ENCODE measurements at regions not wholly inside any gene's neighbourhood (a gene's known extent, or its start where the extent isn't known, plus 50 kb on each side); places are given as distances from the start of the nearest gene placed in this dataset.
"Not testable (repeated sequence)": the region's sequence is repeated elsewhere in the genome, so short reads cannot be mapped to it uniquely, and the experiment has no call there.

DNA sequence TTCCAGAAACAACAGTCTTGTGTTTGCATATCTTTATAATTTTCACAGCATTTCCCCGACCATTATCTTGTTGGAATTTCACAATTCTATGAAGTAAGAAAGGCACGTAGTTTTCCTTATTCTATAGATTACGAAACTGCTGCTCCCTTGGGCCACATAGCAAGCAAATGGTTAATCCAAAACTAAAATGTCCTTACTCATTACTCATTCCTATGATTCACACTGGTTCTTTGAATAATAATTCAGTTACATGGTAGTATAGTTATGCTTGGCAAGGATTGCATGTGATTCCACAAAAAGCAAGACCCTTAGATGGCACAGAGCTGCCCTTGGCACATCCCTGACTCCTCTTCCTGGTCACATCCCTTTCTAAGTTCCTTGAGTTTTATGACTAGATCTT is 51.2 kb downstream of the OR13H1 start:
- DNase-seq = no peak

DNA sequence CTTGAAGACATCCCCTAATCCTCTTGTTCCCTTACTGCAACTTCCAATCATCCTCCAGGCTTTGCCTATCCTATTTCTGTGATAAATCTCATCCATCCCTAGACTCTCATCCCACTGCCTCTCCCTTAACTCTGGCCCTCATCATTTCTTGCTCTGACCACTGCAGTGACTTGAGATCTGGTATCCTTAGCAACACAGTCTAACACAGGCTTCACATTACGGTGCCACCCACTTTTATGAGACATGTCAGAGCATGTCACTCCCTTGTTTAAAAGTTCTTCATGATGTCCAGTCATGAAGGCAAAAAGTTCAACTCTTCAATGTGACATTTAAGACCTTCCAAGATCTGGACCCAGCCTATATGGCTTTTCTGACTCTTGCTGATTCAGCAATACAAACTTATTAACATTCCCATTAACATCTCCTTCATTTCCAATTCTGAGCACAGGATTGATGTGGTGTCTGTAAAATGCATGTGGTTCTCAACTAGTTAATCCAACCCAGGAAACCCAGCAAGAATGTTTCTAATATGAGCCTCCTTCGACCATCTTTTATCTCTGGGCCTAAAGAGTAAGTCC is 64.0 kb downstream of the OR13H1 start:
- no peak for DNase-seq

DNA sequence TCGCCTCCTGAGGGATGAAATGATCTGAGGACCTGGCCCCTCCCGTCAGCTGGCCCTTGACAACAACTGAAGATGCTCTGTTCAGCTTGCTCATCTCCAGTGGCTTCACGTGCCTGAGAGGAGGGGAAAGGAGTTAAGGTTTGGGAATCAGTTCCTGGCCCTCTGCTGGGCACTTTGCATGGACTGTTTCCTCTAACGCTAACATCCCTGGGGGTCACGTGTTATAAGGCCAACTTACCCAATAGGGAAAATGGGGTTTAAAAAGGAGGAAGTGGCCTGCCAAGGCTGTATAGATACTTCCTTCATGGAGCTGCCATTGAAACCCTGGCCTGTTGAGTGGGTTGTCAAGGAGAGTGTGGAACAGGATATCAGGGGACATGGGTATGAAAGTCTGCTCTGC is 65.6 kb downstream of the OR13H1 start:
- DNase-seq = no peak

DNA sequence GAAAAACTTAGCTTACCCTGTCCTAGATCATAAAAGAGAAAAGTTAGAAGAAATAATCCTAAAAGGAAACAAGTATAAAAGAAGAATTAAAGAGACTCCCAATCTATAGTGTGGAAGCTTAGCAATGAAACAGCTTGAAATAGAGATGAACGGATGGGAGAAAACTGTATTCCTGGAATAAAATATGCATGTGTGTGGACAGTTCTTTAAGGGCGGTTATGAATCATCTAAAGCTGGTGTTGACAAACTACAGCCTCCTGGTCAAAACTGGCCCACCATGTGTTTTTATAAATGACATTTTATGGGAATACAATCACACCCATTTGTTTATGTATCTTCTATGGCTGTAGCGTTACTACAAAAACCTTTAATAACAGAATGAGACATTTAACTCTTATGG is 69.4 kb downstream of the OR13H1 start:
- DNase-seq = no peak

DNA sequence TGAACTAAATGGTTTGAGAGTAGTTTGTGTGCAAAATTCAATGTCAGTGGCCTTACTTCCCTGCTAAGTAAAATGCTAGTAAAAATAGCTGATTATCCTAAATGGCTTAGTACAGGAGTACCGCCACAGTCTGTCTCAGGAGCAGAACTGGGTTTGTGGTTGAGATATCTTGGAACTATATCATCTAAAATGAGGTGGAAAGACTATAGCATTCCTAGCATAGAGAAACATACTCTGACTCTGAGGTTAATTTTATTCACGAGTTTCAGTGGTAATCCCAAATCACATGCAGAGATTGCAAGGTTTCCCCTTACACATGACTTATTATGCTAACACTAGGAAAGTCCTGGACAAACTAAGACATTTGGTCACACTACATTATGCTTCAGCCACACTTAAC is 70.4 kb downstream of the OR13H1 start:
- no peak for DNase-seq

DNA sequence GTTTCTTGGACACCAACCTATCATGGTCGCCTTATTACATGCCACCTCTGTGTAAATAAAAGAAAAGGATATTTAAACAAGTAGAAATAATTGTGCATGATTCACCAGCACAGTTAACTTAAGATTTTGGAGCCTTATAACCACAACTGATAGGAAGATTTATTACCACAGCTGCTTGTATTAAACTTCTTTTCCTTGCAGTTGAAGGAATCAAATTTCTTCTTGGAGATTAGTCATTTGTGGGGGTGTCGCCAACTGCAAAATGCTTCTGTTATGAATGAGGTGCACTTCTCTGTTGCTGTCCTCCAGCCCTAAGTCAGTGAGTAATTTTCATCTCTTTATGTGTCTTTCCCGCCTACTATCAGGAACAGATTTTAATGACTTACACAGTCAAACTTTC is 73.3 kb downstream of the OR13H1 start:
- DNase-seq = no peak

DNA sequence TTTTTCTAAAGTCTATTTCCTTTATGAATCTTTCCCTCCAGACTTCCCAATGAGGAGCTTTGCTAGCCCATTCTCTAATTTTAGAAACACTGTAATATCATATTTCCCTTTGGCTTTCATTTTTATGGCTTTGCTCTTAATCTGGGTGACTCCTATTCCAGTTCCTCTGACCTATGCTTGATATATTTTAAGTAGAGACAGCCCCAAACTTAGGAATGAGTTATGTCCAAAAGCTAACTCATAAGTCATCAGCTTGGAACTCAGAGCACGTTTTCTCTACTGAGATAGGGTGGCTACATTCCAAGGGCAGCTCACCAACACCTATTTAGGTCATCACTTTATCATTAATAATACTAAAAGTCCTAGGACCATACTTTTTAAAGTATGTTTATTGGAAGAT is 77.8 kb downstream of the OR13H1 start:
- DNase-seq = no peak

DNA sequence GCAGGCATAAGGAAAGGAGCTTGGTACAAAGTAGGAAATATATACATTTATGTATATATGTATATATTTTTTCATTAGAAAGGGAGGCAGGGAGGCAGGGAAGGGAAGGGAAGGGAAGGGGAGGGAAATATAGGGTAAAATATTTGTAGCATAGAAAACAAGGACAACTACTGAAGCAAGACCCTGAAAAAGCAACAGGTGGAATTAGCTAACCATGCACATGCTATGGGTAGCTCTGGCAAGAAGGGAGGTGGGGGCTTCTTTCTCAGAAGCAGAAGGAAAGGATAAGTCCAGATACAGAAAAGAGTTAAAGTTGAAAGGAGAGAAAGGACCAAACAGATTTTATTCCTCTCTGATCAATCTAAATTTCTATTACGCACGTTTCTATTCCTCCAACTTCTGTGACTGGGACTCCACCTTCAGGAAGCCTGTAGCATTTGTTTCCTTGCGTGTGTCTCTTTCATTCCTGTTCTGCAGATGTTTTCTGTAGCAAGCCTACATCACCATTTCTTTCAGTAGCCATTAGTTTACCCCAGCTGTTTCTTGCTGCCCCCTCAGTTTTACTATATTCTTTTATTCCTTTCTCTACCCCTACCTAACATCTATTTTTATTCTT is 82.9 kb downstream of the OR13H1 start:
- no peak for DNase-seq

DNA sequence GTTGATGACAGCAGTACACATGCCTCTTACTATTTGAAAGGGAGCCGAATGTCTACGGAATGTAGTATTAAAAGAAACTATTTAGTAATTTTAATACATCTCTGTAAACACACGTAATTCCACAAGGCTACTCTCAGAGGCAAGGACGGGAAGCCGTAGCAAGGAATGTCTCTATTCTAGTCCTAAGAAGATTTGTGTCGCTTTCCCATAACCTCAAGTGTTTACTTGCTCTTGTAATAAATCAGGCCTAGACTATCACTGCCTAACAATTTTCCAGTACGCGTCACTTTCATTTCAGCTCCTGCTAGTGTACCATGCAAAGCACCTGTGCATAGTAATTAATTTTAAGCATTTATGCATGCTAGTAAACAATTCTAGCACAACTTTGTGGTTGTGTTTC is 86.7 kb downstream of the OR13H1 start:
- DNase-seq = no peak

DNA sequence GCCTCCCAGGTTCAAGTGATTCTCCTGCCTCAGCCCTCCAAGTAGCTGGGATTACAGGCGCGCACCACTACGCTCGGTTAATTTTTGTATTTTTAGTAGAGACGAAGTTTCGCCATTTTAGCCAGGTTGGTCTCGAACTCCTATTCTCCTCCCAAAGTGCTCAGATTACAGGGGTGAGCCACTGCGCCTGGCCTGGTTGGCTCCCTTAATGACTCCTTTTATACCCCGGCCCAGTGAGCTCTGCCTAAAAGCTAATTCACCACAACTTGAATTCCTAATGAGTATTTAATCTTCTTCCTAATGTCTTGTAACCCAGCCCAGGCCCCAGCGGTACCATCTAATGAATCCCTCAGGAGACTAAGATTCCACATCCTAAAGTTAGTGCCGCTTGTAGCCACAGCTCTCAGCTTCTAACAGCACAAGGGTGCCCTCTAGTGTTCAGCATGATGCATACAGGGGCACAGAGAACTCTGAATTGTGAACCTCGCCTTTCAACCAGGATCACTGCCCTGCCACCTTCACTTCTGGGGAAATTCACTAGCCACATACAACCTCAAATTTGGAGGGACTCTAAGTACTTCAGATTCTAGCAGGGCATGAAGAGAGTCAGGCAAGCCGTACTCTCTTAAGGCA is 89.5 kb downstream of the OR13H1 start:
- no peak for DNase-seq

DNA sequence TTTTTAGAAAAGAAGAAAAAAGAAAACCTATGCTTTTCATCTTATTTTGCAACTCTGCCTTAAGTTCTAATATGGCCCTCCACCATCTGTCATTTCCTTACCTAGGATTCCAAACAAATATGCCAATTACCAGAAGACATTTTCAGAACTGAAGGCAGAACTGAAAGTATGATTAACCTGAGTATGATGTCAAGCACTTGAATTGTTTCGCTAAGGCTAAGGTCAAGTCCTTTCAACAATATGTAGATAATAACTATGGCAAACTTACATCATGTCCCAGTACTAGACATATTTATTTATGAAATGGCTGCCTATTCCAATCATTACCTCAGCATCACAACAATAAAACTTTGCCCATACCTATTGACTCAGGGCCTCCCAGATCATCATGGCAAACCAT is 91.0 kb downstream of the OR13H1 start:
- no peak for DNase-seq

DNA sequence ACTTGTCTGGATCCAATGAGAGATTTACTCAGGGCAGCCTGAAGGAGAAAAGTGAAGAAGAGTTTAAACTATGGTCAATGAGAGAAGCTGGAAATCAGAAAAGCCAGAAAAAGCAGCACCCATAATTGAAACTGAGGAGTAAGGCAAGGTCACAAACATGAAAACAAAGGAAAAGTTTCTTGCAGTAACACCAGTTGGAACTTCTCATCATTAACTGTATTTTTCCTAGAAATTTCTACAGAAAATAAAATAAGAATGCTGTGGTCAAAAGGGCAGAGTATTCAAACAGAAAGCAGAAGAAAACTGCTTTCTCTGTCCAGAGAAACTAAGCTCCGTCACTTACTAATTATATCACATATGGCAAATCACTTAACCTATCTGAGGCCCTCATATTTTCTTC is 102.2 kb downstream of the OR13H1 start:
- no peak for DNase-seq

DNA sequence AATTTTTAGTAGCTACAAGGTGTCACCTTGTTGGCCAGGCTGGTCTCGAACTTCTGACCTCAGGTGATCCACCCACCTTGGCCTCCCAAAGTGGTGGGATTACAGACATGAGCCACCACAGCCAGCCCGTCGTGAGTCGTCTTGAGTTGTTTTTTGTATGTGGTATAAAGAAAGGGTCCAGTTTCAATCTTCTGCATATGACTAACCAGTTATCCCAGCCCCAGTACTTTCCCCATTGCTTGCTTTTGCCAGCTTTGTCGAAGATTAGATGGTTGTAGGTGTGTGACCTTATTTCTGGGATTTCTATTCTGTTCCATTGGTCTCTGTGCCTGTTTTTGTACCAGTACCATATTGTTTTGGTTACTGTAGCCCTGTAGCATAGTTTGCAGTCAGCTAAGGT is 105.9 kb downstream of the OR13H1 start:
- no peak for DNase-seq

DNA sequence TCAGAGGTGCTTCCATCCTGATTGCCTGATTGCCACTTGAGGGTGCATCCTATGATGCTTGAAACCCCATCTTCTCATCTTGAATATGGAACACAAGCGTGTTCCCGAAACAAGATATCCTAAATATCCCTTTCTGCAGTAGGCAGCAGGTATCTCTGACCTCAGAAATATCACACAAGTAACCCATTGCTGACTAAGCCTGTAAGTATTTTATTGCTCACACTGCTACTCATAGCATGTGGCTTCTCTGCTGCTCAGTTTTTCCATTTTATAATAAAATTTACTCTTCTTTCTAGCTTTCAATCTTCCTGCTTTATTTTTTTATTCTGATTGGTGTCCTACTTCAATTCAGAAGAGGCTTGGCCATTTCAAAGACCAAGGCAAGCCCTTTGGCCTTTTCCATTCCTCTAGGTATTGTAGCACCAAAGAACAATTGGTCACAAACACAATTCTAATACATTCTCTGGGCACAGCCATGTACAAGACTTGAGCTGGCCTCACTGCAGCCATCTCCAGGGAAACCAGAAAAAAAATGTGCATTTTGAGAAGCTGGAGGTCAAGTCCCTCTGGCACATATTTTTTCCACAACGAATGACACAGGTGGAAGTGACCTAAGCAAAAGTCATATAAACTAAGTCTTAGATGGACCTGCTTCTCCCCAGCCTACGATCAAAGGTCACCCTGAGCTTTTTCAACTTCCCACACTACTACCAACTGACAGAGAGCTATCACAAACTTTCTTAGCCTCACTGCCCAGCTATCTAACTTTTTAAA is 107.0 kb downstream of the OR13H1 start:
- no peak for DNase-seq

DNA sequence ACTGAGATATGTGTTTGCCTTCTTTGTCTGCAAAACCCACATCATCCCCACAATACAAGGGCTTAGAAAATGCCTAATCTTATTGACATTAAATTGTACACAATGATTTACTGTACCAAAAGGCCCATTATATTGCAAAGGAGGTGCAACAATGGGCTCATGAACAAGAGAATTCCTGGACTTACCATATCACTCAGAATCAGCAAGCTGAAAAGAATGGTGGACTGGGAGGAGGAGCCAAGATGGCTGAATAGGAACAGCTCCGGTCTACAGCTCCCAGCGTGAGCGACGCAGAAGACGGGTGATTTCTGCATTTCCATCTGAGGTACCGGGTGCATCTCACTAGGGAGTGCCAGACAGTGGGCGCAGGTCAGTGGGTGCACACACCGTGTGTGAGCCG is 119.9 kb downstream of the OR13H1 start:
- DNase-seq = not testable (repeated sequence)

DNA sequence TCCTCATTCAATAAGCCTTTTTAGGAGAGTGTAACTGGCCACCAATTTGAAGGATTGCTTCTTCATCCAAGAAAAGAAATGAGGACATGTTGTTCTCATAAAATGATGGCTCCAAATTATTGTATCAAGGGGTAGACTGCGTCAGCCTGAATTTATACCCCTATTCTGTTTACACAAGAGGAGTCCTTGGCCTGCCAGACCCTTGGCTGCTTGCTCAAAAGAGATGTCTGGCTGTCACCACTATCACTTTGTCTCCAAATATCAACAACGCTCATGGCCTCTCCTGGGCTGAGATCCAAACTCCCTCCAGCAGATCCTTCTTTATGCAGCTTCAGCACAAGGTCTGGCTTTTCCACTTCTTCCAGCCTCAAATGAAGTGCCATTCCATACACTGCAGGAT is 127.9 kb downstream of the OR13H1 start:
- no peak for DNase-seq

DNA sequence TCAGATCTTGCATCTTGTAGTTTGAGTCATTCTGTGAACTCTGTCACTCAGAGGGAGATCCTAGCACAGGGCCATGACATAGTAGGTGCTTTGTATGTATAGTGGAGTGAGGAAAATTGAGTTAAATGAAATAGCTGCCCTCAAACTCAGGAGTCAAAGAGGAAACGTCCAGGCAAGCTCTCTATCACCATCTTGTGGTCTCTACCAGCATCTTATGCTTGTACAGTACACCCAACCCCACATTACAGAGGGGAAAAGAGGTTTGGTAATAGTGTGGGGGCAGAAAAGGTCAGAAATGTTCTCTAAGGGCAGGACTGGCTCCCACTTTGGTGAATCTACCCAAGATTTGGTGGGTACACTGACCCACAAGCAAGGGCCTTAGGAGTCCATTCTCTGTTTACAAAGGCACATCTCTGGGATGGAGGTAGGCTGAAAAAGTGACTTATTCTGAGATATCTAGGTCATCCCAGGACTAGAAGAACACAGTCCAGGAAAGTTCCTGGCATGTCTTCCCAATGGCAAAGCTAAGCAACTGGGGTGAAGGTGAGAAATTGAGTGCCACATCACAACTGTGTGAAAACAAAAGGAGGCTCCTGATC is 131.8 kb downstream of the OR13H1 start:
- no peak for DNase-seq

DNA sequence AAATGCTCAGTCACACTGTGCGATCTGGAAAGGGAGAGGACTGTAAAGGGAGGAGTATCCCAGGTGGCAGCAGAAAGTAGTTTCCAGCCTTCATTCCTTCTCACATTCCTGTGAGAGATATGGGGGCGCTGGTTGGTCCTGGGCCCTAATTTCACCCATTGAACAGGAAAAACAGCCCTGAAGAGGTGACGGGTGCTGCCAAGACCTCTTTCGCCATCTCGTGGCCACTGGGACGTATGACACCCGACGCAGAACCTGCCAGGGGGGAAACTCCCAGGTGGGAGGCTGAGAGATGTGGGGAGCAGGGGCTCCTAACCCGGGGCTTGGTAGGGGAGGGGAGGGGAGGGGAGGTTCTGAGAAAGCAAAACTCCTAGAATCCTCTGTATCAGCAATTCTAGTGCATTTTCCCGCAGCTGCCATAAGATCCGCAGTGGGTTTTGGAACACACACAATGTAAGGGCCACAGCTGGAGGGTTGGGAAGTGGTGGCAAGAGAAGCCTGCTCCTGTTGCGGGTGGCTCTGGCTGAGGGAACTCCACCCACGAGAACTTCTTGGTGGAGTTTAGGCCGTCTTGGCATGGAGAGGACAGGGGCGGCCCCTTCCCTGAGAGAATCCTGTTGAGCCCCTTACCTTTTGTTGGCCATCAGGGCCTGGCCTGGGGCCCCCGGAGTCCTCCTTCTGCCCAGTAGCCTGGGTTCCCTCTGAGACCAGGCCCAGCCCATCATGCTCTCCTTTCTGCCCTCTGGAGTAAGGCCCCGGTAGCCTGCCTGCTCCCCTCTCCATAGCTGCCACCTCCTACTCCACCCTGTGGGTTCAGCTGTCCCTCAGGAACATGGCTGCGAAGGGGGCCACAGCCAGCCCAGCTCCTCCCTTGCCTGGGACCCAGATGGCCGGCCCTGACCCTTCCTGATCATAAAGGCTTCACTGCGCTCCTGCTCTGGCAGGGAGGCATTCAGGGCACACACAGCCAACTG is 134.1 kb downstream of the OR13H1 start:
- DNase-seq = no peak

DNA sequence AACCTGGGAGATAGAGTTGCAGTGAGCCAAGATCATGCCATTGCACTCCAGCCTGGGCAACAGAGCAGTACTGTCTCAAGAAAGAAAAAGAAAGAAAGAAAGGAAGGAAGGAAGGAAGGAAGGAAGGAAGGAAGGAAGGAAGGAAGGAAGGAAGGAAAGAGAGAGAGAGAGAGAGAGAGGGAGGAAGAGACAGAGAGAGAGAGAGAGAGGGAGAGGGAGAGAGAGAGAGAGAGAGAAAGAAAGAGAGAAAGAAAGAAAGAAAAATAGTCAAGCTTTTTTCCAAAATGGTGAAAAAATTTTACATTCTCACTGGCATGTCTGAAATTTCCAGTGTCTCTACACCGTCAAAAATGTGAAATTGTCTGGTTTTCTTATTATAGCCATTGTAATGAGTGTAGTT is 138.9 kb downstream of the OR13H1 start:
- not testable (repeated sequence) for DNase-seq

DNA sequence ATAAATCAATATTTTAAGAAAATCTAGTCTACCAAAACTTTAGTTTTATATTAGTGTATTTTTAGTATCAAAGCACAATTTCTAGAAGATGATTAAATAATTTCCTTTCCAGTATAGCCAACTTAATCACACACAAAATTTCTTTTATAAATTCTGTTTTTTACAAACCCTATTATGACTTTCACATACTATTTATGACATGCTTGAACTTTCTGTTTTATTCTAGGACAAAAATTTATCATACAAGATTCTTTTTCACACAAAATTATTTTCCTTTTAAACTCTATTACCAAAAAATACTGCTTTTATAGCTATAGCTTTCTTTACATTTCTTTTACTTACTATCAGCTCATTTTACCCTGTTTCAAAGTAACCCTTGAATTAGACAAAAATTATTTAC is 149.5 kb downstream of the OR13H1 start:
- no peak for DNase-seq

DNA sequence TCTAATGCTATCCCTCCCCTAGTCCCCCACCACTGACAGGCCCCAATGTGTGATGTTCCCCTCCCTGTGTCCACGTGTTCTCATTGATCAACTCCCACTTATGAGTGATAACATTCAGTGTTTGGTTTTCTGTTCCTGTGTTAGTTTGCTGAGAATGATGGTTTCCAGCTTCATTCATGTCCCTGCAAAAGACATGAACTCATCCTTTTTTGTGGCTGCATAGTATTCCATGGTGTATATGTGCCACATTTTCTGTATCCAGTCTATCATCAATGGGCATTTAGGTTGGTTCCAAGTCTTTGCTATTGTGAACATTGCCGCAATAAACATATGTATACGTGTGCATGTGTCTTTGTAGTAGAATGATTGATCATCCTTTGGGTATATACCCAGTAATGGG is 153.1 kb downstream of the OR13H1 start:
- not testable (repeated sequence) for DNase-seq

DNA sequence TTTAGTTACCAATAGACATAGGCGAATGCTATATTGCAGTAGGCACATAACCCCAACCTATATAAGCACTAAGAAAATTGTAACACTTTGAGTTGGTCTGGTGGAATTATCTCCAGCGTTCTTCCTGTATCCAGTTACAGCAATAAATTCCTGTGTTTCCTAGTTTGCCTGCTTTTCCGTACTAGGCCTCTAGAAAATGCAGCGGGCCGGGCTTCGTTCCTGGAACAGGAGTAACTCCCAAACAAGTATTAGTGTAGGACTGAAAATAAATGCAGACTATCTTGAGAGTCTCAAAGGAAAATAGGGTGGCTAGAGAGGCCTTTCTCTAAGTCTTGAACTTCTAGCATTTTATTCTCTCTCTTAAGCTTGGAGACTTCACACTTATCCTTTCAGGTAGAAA is 159.8 kb downstream of the OR13H1 start:
- DNase-seq = no peak
